ENCODE measurements at regions not wholly inside any gene's neighbourhood (a gene's known extent, or its start where the extent isn't known, plus 50 kb on each side); places are given as distances from the start of the nearest gene placed in this dataset.

DNA sequence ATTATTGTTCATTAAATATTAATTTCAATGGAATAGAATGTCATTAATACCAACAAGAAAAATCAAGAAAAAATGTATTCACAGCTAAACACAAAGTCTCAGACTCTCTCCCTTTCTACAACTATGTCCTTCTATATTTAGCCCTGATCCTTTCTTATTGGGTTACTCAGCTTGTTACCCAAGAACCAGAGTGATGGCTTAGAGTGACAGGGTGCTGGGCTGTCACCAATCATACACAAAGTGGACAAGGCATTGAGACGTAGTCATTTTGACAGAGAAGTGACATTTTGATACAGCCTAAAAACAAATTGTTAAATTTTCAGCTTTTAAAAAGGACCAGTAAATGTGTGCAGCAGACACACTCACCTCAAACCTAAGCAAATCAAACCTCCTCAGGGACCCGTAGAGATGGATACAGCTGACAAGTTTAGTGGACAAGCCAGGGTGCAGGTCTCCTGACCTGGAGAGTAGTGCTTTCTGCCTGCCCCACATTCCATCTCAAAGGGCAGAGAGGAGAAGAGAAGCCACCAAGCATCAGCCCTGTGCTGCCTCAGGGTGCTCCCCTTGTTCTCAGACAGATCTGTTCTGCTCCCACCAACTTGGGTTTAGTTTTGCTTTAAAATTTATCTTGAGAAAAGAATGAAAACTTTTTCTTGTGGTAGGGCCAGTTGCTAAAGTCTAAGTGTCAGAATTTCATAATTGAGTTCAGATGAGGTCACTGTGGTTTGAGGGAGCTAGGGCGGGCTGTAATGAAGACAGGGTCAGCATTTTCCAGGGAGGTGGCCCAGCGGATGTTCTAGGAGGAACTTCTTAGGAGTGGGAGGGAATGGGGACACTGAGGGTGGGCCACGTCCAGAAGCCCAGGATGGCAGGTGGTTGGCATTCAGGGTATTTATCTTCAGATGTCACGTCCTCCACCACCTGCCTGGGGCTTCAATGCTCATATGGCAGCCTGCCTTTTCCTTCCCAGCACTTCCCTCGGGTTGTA is 136.5 kb upstream of the TBL1XR1 start:
- TF ChIP-seq, protein P1, sequence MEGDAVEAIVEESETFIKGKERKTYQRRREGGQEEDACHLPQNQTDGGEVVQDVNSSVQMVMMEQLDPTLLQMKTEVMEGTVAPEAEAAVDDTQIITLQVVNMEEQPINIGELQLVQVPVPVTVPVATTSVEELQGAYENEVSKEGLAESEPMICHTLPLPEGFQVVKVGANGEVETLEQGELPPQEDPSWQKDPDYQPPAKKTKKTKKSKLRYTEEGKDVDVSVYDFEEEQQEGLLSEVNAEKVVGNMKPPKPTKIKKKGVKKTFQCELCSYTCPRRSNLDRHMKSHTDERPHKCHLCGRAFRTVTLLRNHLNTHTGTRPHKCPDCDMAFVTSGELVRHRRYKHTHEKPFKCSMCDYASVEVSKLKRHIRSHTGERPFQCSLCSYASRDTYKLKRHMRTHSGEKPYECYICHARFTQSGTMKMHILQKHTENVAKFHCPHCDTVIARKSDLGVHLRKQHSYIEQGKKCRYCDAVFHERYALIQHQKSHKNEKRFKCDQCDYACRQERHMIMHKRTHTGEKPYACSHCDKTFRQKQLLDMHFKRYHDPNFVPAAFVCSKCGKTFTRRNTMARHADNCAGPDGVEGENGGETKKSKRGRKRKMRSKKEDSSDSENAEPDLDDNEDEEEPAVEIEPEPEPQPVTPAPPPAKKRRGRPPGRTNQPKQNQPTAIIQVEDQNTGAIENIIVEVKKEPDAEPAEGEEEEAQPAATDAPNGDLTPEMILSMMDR (IDR thresholded peaks at IDR 0.05; ENCODE audit: borderline replicate concordance), result no peak
- Histone ChIP-seq H3K9me3 (replicated peaks) (no peaks in the 10 kb centered on the region), H3K36me3 (no peaks in the 10 kb centered on the region), H3K27ac (replicated peaks) (peak overlapping the region; percentile 87), H3K4me3 (no peak overlapping the region), H3K27me3 (ENCODE audit: low read depth) (no peaks in the 10 kb centered on the region), H3K4me1 (peaks cover 70% of the 10 kb centered on the region)
- DNase-seq, result peak; percentile 24
- intact Hi-C loops (cut with micrococcal nuclease), result no loop called here

DNA sequence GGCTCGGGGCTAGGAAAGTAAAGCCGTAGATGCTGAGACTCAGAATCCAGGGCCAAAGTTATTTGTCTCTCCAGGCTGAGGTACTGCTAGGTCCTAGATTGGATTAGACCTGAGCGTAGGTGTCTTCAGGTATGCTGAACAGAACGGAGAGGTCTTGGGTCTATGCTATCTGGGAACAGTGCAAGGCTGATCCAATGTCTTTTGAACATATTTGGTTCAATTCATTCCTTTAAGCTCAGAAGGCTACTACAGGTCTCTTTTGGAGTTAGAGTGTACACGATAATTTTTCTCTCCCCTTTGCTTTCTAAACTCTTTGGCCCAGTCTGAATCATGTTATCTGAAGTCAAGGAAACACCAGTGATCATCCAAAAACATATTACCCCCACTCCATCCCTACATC is 137.5 kb upstream of the TBL1XR1 start:
- intact Hi-C loops (cut with micrococcal nuclease), result no loop called here
- H3K4me1 ChIP-seq, result peaks cover 71% of the 10 kb centered on the region
- no peak overlapping the region for H3K4me3 ChIP-seq
- H3K27me3 ChIP-seq (ENCODE audit: low read depth), result no peaks in the 10 kb centered on the region
- no peaks in the 10 kb centered on the region for H3K36me3 ChIP-seq
- TF ChIP-seq, protein P1 (IDR thresholded peaks at IDR 0.05; ENCODE audit: borderline replicate concordance), result no peak
- peak overlapping the region; percentile 87 for H3K27ac ChIP-seq (replicated peaks)
- no peak for DNase-seq
- no peaks in the 10 kb centered on the region for H3K9me3 ChIP-seq (replicated peaks)

DNA sequence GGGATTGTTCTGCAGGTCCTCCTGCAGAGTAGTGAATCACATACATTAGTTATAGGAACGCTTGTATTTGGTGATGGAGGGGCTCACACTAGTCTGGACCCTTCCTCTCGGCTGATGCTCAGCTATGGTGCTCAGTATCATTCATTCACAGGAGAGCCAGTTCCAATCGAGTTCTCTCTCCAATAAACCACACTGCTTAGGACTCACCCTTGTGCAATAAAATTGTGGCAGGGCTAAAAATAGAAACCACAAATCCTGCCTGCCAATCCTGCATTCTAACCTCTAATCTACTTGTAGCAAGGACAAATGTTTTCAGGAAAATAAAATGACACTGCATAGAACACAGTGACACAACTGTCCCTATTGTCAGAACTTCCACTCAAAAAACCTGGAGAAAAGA is 138.4 kb upstream of the TBL1XR1 start:
- intact Hi-C loops (cut with micrococcal nuclease), result no loop called here
- peaks cover 68% of the 10 kb centered on the region for H3K4me1 ChIP-seq

DNA sequence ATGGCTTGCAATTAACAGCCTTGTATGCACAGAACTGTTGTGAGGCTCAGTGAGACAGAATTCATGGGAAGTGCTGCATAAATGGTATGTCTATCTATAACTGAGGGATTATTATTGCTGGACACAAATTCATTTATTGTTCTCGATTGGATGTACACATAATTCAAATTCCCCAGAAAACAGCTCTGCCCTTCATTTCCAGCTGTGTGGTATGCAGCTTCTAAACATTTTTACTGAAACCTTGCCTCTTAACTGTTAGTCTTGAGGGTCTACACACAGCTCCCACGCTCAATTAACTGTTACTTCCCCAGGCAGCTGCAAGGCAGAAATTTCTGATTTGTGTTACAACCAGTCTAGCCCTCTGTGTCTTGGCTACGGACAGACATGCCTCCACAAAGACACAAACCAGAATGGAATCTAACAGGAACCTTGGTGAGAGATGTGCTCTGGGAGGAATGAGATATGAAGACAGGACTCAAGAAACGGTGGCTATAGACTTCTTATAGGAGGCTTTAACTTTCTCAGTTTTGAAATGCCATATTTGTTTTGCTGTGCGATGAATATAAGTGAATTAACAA is 139.7 kb upstream of the TBL1XR1 start:
- Histone ChIP-seq H3K36me3 (no peaks in the 10 kb centered on the region), H3K4me1 (peaks cover 75% of the 10 kb centered on the region), H3K27me3 (ENCODE audit: low read depth) (no peaks in the 10 kb centered on the region), H3K4me3 (no peak overlapping the region), H3K27ac (replicated peaks) (peak overlapping the region; percentile 87), H3K9me3 (replicated peaks) (no peaks in the 10 kb centered on the region)
- TF ChIP-seq, protein P1 (IDR thresholded peaks at IDR 0.05; ENCODE audit: borderline replicate concordance), result no peak
- intact Hi-C loops (cut with micrococcal nuclease), result no loop called here
- DNase-seq, result no peak

More for the DNA sequence above, 138.4 kb upstream of the TBL1XR1 start:
- Histone ChIP-seq H3K4me3 (no peak overlapping the region), H3K27ac (replicated peaks) (peak overlapping the region; percentile 87), H3K9me3 (replicated peaks) (no peaks in the 10 kb centered on the region), H3K27me3 (ENCODE audit: low read depth) (no peaks in the 10 kb centered on the region), H3K36me3 (no peaks in the 10 kb centered on the region)
- TF ChIP-seq, protein P1 (IDR thresholded peaks at IDR 0.05; ENCODE audit: borderline replicate concordance), result no peak
- DNase-seq, result no peak

DNA sequence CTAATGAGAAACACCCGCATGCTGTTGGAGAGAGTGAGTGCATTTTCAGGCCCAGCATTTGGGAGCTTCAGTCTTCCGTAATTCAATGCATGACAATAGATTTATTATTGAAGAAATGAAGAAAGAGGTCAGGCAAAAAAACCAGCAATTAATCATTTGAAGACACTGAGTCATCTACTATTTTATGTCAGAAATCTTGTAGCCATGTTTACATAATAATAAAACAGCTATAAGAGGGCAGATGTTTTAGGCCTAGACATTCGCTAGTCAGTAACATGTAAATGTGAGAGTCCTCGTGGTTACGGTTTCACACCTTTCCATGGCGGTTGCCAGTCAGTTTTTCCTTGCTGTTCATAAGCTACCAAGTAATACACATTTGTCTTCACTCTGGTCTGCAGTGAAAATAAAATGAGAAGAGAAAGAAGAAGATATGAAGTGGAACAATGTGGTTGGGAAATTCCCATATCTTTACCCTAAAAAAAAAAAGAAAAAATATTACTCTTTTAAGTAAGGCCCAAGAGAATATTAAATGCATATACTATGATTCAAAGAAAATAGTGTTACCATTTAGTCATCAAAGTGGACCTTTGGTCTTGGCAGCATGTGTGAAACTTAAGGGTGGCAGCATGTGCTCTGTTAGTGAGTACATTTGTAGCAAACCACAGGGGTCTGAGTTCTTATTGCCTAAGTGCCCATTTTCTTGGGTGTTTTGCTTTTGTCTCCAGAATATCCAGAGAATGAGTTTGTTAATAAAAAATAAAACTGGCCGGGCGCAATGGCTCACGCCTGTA is 140.5 kb upstream of the TBL1XR1 start:
- no peaks in the 10 kb centered on the region for H3K9me3 ChIP-seq (replicated peaks)
- H3K27me3 ChIP-seq (ENCODE audit: low read depth), result no peaks in the 10 kb centered on the region
- peak overlapping the region; percentile 87 for H3K27ac ChIP-seq (replicated peaks)
- H3K4me3 ChIP-seq, result no peak overlapping the region
- intact Hi-C loops (cut with micrococcal nuclease), result no loop called here
- TF ChIP-seq, protein P1 (IDR thresholded peaks at IDR 0.05; ENCODE audit: borderline replicate concordance), result no peak
- DNase-seq, result no peak
- no peaks in the 10 kb centered on the region for H3K36me3 ChIP-seq
- peaks cover 80% of the 10 kb centered on the region for H3K4me1 ChIP-seq

All from left ventricle myocardium inferior (tissue), 1 donor.